H9 (cell line): ENCODE measurements at regions not wholly inside any gene's neighbourhood (a gene's known extent, or its start where the extent isn't known, plus 50 kb on each side); places are given as distances from the start of the nearest gene placed in this dataset.

Source experiments
- DNase-seq: peaks from one replicate; pipeline ENCODE4 v3.0.0-alpha.2; 2017
- H2AFZ ChIP-seq: one replicate; pipeline ENCODE4 v1.6.1; 2013; ENCODE audit warnings: mild to moderate bottlenecking, low read length, control low read depth, moderate library complexity
- H2AK5ac ChIP-seq: 2 replicates; pipeline ENCODE4 v1.6.1; 2013; ENCODE audit warnings: low read length, control low read depth, mixed read lengths; ENCODE audit not compliant: insufficient read length
- H2BK120ac ChIP-seq: one replicate; pipeline ENCODE4 v1.6.1; 2013; ENCODE audit warnings: low read depth, mild to moderate bottlenecking, low read length, control low read depth, inconsistent platforms; ENCODE audit not compliant: poor library complexity, severe bottlenecking
- H2BK12ac ChIP-seq: 2 replicates; pipeline ENCODE4 v1.6.1; 2013; ENCODE audit warnings: low read length, control low read depth, mixed read lengths, low read depth; ENCODE audit not compliant: insufficient read length
- H2BK15ac ChIP-seq: 2 replicates; pipeline ENCODE4 v1.6.1; 2013; ENCODE audit warnings: low read depth, low read length, control low read depth
- H2BK20ac ChIP-seq: one replicate; pipeline ENCODE4 v1.6.1; 2013; ENCODE audit warnings: low read depth, mild to moderate bottlenecking, low read length, control low read depth, inconsistent platforms; ENCODE audit not compliant: poor library complexity, severe bottlenecking
- H2BK5ac ChIP-seq: 2 replicates; pipeline ENCODE4 v1.6.1; 2013; ENCODE audit warnings: low read length, control low read depth, mixed read lengths; ENCODE audit not compliant: insufficient read length
- H3K14ac ChIP-seq: 2 replicates; pipeline ENCODE4 v1.6.1; 2013; ENCODE audit warnings: low read length, control low read depth; ENCODE audit not compliant: insufficient read depth
- H3K18ac ChIP-seq: 2 replicates; pipeline ENCODE4 v1.6.1; 2013; ENCODE audit warnings: low read depth, mild to moderate bottlenecking, mixed read lengths, low read length, control low read depth; ENCODE audit not compliant: insufficient read length
- H3K23ac ChIP-seq: 2 replicates; pipeline ENCODE4 v1.6.1; 2013; ENCODE audit warnings: low read length, control low read depth, mixed read lengths, low read depth; ENCODE audit not compliant: insufficient read length
- H3K23me2 ChIP-seq: 2 replicates; pipeline ENCODE4 v1.6.1; 2013; ENCODE audit warnings: low read depth, mild to moderate bottlenecking, mixed read lengths, low read length, control low read depth; ENCODE audit not compliant: insufficient read length, poor library complexity, severe bottlenecking
- H3K27ac ChIP-seq: 2 replicates; pipeline ENCODE4 v1.5.1; 2013; ENCODE audit warnings: low read length, control low read depth, mixed read lengths, low read depth; ENCODE audit not compliant: insufficient read length
- H3K27me3 ChIP-seq: 2 replicates; pipeline ENCODE4 v1.6.1; 2013; ENCODE audit warnings: low read length, control low read depth, inconsistent platforms; ENCODE audit not compliant: insufficient read depth
- H3K4ac ChIP-seq: 2 replicates; pipeline ENCODE4 v1.6.1; 2013; ENCODE audit warnings: low read depth, mild to moderate bottlenecking, control low read depth, inconsistent platforms, low read length, moderate library complexity
- H3K4me1 ChIP-seq: 2 replicates; pipeline ENCODE4 v1.6.1; 2013; ENCODE audit warnings: low read length, control low read depth, inconsistent platforms; ENCODE audit not compliant: insufficient read depth
- H3K4me2 ChIP-seq: 2 replicates; pipeline ENCODE4 v1.6.1; 2013; ENCODE audit warnings: low read length, control low read depth, mixed read lengths; ENCODE audit not compliant: insufficient read length, insufficient read depth
- H3K56ac ChIP-seq: 2 replicates; pipeline ENCODE4 v1.6.1; 2013; ENCODE audit warnings: low read depth, mild to moderate bottlenecking, mixed read lengths, low read length, control low read depth; ENCODE audit not compliant: insufficient read length
- H3K79me1 ChIP-seq: 2 replicates; pipeline ENCODE4 v1.6.1; 2013; ENCODE audit warnings: low read depth, mild to moderate bottlenecking, moderate library complexity, low read length, control low read depth, inconsistent platforms; ENCODE audit not compliant: insufficient read depth, poor library complexity, severe bottlenecking
- H3K79me2 ChIP-seq: 2 replicates; pipeline ENCODE4 v1.6.1; 2013; ENCODE audit warnings: low read length, control low read depth, inconsistent platforms; ENCODE audit not compliant: insufficient read depth
- H3K9ac ChIP-seq: 2 replicates; pipeline ENCODE4 v1.6.1; 2013; ENCODE audit warnings: low read length, control low read depth, mixed read lengths; ENCODE audit not compliant: insufficient read length; ENCODE audit errors: extremely low read depth
- H3K9me3 ChIP-seq: one replicate; pipeline ENCODE4 v1.6.1; 2013; ENCODE audit warnings: low read depth, low read length, inconsistent platforms; ENCODE audit not compliant: control insufficient read depth
- H3T11ph ChIP-seq: one replicate; pipeline ENCODE4 v1.6.1; 2013; ENCODE audit warnings: mild to moderate bottlenecking, low read length, control low read depth, inconsistent platforms
- H4K20me1 ChIP-seq: one replicate; pipeline ENCODE4 v1.6.1; 2013; ENCODE audit not compliant: control insufficient read depth, insufficient read length, insufficient read depth
- H4K5ac ChIP-seq: 2 replicates; pipeline ENCODE4 v1.6.1; 2013; ENCODE audit warnings: low read depth, mild to moderate bottlenecking, mixed read lengths, low read length, control low read depth; ENCODE audit not compliant: insufficient read length
- H4K8ac ChIP-seq: replicated peaks from 2 replicates; pipeline ENCODE4 v1.6.1; 2013; ENCODE audit warnings: low read length, control low read depth, mixed read lengths, low read depth; ENCODE audit not compliant: insufficient read length
- H4K91ac ChIP-seq: 2 replicates; pipeline ENCODE4 v1.6.1; 2013; ENCODE audit warnings: low read depth, mild to moderate bottlenecking, moderate library complexity, mixed read lengths, low read length, control low read depth; ENCODE audit not compliant: insufficient read length
- H3K27ac Mint-ChIP-seq, 3 experiments: 2 replicates in 2 of 3; 3 replicates in 1 of 3; pipeline ENCODE4 v1.8.0; 2020 to 2021; ENCODE audit warnings: mixed read lengths in 3 of 3, mild to moderate bottlenecking in 1 of 3, moderate library complexity in 1 of 3
- H3K27me3 Mint-ChIP-seq: 2 replicates; pipeline ENCODE4 v1.8.0; 2021; ENCODE audit warnings: low read depth, mild to moderate bottlenecking, moderate library complexity, mixed read lengths
- H3K36me3 Mint-ChIP-seq, 3 experiments: 2 replicates in 2 of 3; 3 replicates in 1 of 3; pipeline ENCODE4 v1.8.0; 2020 to 2021; ENCODE audit warnings: low read depth in 3 of 3, mixed read lengths in 3 of 3; ENCODE audit not compliant: insufficient read depth in 1 of 3
- H3K4me1 Mint-ChIP-seq, 2 experiments: 2 replicates each; pipeline ENCODE4 v1.8.0; 2020; ENCODE audit warnings: mixed read lengths in 2 of 2
- H3K4me3 Mint-ChIP-seq, 2 experiments: 2 replicates in 1 of 2; 3 replicates in 1 of 2; pipeline ENCODE4 v1.8.0; 2020 to 2021; ENCODE audit warnings: mild to moderate bottlenecking in 2 of 2, mixed read lengths in 2 of 2, moderate library complexity in 1 of 2
- H3K9me3 Mint-ChIP-seq, 2 experiments: 2 replicates in 1 of 2; 3 replicates in 1 of 2; pipeline ENCODE4 v1.8.0; 2020; ENCODE audit warnings: mild to moderate bottlenecking in 2 of 2, mixed read lengths in 2 of 2, moderate library complexity in 1 of 2
- CTCF ChIP-seq: fragments of 200-600 bp; sonication (generic); conservative IDR thresholded peaks from 3 replicates; pipeline ENCODE4 v1.8.0; 2021; ENCODE audit warnings: antibody characterized with exemption, mild to moderate bottlenecking
- WGBS: extraction: QIAGEN DNeasy Blood & Tissue Kit; methylation state at CpG from one replicate; pipeline ENCODE4 v1.1.7; 2013; ENCODE audit warnings: missing lambda C conversion rate, low lambda C conversion rate, mixed read lengths; ENCODE audit not compliant: insufficient read length; ENCODE audit errors: extremely low coverage; 5-methylcytosine and 5-hydroxymethylcytosine counted together

GRCh38 chr5:158284242-158284641 lies 425.3 kb upstream of the CLINT1 start:
- Histone ChIP-seq H3K9ac (no peak overlapping the region), H2BK15ac (no peak overlapping the region), H4K8ac (no peak overlapping the region), H4K20me1 (no peaks in the 10 kb centered on the region), H3K23me2 (no peaks in the 10 kb centered on the region), H3K27ac (no peak overlapping the region), H3K27me3 (no peaks in the 10 kb centered on the region), H3K18ac (no peak overlapping the region), H3K4me2 (no peak overlapping the region), H3K9me3 (no peaks in the 10 kb centered on the region), H4K91ac (no peak overlapping the region), H3K4me1 (no peaks in the 10 kb centered on the region), H3T11ph (no peak overlapping the region), H2BK20ac (no peak overlapping the region), H3K79me1 (no peaks in the 10 kb centered on the region), H3K23ac (no peak overlapping the region), H2BK120ac (no peak overlapping the region), H3K79me2 (no peaks in the 10 kb centered on the region), H4K5ac (no peak overlapping the region), H2BK12ac (no peak overlapping the region), H2AK5ac (no peak overlapping the region), H3K14ac (no peak overlapping the region), H3K56ac (no peak overlapping the region), H2AFZ (no peak overlapping the region), H2BK5ac (no peak overlapping the region), H3K4ac (no peak overlapping the region)
- no peak for DNase-seq
- Mint-ChIP-seq H3K36me3 (no peaks in the 10 kb centered on the region), H3K27me3 (no peaks in the 10 kb centered on the region), H3K9me3 (no peaks in the 10 kb centered on the region; a peak in 1 of 5 replicates), H3K4me3 (no peak overlapping the region), H3K27ac (no peak overlapping the region), H3K4me1 (0 out of 4 replicates have a peak, but pooled peaks cover 0 to 2% of the 10 kb centered on the region in 2 experiments)
- peak; percentile 35; the same call in 1 of the 3 replicates for TF ChIP-seq CTCF
- no CpG with 5 or more reads among the region's 2 CpGs for WGBS
